Liver (tissue), 8 donors: ENCODE measurements at regions not wholly inside any gene's neighbourhood (a gene's known extent, or its start where the extent isn't known, plus 50 kb on each side); places are given as distances from the start of the nearest gene placed in this dataset.

Experiments used
- DNase-seq: peaks from one replicate; pipeline ENCODE4 v3.0.0-alpha.2; 2017; ENCODE audit warnings: low spot score
- H3K27ac ChIP-seq, 2 donors: one replicate each; pipeline ENCODE4 v1.7.0; 2013; ENCODE audit warnings: inconsistent platforms in 2 of 2, low read length in 2 of 2, control low read depth in 1 of 2, low read depth in 1 of 2, mild to moderate bottlenecking in 1 of 2
- H3K27me3 ChIP-seq, 4 donors: one replicate each; pipeline versions ENCODE4 v1.6.1 to v1.7.0; 2013; ENCODE audit warnings: low read length in 3 of 4, inconsistent platforms in 1 of 4, mild to moderate bottlenecking in 1 of 4, moderate library complexity in 1 of 4; ENCODE audit not compliant: control insufficient read depth in 4 of 4, insufficient read depth in 4 of 4
- H3K36me3 ChIP-seq, 4 donors: one replicate each; pipeline versions ENCODE4 v1.6.1 to v1.7.0; 2013; ENCODE audit warnings: low read length in 3 of 4, mild to moderate bottlenecking in 3 of 4, low read depth in 1 of 4, moderate library complexity in 1 of 4; ENCODE audit not compliant: control insufficient read depth in 4 of 4, insufficient read depth in 3 of 4
- H3K4me1 ChIP-seq, 4 donors: one replicate each; pipeline versions ENCODE4 v1.6.1 to v1.7.0; 2013; ENCODE audit warnings: low read length in 3 of 4, mild to moderate bottlenecking in 3 of 4, moderate library complexity in 1 of 4; ENCODE audit not compliant: control insufficient read depth in 4 of 4, insufficient read depth in 4 of 4
- H3K4me3 ChIP-seq, 3 donors: one replicate each; pipeline versions ENCODE4 v1.6.1 to v1.7.0; 2013; ENCODE audit warnings: low read length in 3 of 3, control low read depth in 1 of 3, low read depth in 1 of 3, mild to moderate bottlenecking in 1 of 3
- H3K9ac ChIP-seq, 2 donors: one replicate each; pipeline ENCODE4 v1.7.0; 2013; ENCODE audit warnings: low read length in 2 of 2, mild to moderate bottlenecking in 2 of 2, moderate library complexity in 2 of 2, control low read depth in 1 of 2, low read depth in 1 of 2
- H3K9me3 ChIP-seq, 4 donors: one replicate each; pipeline versions ENCODE4 v1.6.1 to v1.7.0; 2013; ENCODE audit warnings: low read length in 3 of 4; ENCODE audit not compliant: control insufficient read depth in 4 of 4
- GABPA ChIP-seq, 2 donors: IDR thresholded peaks in 1 of 2; conservative IDR thresholded peaks in 1 of 2; 2 replicates each; pipeline ENCODE4 v1.6.1; 2016; ENCODE audit warnings: antibody characterized with exemption in 2 of 2, mild to moderate bottlenecking in 1 of 2, moderate library complexity in 1 of 2
- HNF4A ChIP-seq, 2 donors: conservative IDR thresholded peaks; 2 replicates each; pipeline ENCODE4 v1.6.1; 2016; ENCODE audit warnings: antibody characterized with exemption in 2 of 2, mild to moderate bottlenecking in 2 of 2
- HNF4G ChIP-seq: IDR thresholded peaks from 2 replicates; pipeline ENCODE4 v1.6.1; 2016; ENCODE audit warnings: antibody characterized with exemption
- NR2F2 ChIP-seq: IDR thresholded peaks from 2 replicates; pipeline ENCODE4 v1.6.1; 2016; ENCODE audit warnings: antibody characterized with exemption
- RAD21 ChIP-seq, 2 donors: IDR thresholded peaks; 2 replicates each; pipeline ENCODE4 v1.6.1; 2016; ENCODE audit warnings: antibody characterized with exemption in 2 of 2, mild to moderate bottlenecking in 2 of 2
- RXRA ChIP-seq, 2 donors: IDR thresholded peaks; 2 replicates each; pipeline ENCODE4 v1.6.1; 2017 to 2018; ENCODE audit warnings: antibody characterized with exemption in 2 of 2, mild to moderate bottlenecking in 1 of 2
- TAF1 ChIP-seq: conservative IDR thresholded peaks from 2 replicates; pipeline ENCODE4 v1.6.1; 2016; ENCODE audit warnings: antibody characterized with exemption, mild to moderate bottlenecking
- WGBS: extraction: QIAGEN DNeasy Blood & Tissue Kit; methylation state at CpG from one replicate; pipeline ENCODE4 v1.1.7; 2013; 5-methylcytosine and 5-hydroxymethylcytosine counted together
- TF ChIP-seq, protein P1 (sequence below): IDR thresholded peaks from 2 replicates; pipeline ENCODE4 v1.6.1; 2016; ENCODE audit warnings: antibody characterized with exemption, mild to moderate bottlenecking
- TF ChIP-seq, protein P2 (sequence below): fragments of 150-350 bp; IDR thresholded peaks from 2 replicates; pipeline ENCODE4 v1.5.1; 2017; ENCODE audit warnings: improper control_type of control experiment, low read depth, low read length; ENCODE audit not compliant: missing input control
- TF ChIP-seq, protein P3 (sequence below): IDR thresholded peaks from 2 replicates; pipeline ENCODE4 v1.6.1; 2016; ENCODE audit warnings: antibody characterized with exemption
- TF ChIP-seq, protein P4 (sequence below): IDR thresholded peaks from 2 replicates; pipeline ENCODE4 v1.6.1; 2016; ENCODE audit warnings: antibody characterized with exemption
- TF ChIP-seq, protein P5 (sequence below): IDR thresholded peaks from 2 replicates; pipeline ENCODE4 v1.6.1; 2016; ENCODE audit warnings: antibody characterized with exemption
- donor health status: healthy.
- donor health status: healthy.
- donor health status: healthy.
- donor health status: healthy.
- donor health status: healthy.

DNA sequence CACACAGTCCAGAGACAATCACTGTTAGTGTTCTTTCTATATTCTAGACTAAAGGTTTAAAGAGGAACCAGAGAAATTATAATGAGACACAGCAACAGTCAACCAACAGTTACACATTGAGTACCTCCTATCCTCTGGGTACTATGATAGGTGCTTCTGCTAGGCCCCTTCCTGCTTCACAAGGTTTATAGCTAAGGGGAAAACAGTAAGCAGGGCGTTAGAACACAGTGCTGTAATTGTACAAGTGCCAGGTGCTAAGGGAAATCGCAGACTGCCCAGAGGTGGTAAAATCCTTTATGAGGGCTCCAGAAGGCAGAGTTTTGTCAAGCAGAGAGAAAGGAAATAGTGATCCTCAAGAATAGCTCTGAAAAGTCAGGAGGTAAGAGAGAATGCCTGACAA is 297.2 kb upstream of the FAT3 start:
- Histone ChIP-seq H3K9me3 (no peaks in the 10 kb centered on the region), H3K27me3 (no peaks in the 10 kb centered on the region), H3K4me3 (no peak overlapping the region), H3K36me3 (no peaks in the 10 kb centered on the region), H3K4me1 (peaks cover 0 to 6% (median 5%) of the 10 kb centered on the region in 4 donors), H3K9ac (no peak overlapping the region), H3K27ac (no peak overlapping the region)
- WGBS: 76% methylated on average over 2 of the region's 2 CpGs
- TF ChIP-seq, protein P1, sequence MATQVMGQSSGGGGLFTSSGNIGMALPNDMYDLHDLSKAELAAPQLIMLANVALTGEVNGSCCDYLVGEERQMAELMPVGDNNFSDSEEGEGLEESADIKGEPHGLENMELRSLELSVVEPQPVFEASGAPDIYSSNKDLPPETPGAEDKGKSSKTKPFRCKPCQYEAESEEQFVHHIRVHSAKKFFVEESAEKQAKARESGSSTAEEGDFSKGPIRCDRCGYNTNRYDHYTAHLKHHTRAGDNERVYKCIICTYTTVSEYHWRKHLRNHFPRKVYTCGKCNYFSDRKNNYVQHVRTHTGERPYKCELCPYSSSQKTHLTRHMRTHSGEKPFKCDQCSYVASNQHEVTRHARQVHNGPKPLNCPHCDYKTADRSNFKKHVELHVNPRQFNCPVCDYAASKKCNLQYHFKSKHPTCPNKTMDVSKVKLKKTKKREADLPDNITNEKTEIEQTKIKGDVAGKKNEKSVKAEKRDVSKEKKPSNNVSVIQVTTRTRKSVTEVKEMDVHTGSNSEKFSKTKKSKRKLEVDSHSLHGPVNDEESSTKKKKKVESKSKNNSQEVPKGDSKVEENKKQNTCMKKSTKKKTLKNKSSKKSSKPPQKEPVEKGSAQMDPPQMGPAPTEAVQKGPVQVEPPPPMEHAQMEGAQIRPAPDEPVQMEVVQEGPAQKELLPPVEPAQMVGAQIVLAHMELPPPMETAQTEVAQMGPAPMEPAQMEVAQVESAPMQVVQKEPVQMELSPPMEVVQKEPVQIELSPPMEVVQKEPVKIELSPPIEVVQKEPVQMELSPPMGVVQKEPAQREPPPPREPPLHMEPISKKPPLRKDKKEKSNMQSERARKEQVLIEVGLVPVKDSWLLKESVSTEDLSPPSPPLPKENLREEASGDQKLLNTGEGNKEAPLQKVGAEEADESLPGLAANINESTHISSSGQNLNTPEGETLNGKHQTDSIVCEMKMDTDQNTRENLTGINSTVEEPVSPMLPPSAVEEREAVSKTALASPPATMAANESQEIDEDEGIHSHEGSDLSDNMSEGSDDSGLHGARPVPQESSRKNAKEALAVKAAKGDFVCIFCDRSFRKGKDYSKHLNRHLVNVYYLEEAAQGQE: no peak
- TF ChIP-seq, protein P2, sequence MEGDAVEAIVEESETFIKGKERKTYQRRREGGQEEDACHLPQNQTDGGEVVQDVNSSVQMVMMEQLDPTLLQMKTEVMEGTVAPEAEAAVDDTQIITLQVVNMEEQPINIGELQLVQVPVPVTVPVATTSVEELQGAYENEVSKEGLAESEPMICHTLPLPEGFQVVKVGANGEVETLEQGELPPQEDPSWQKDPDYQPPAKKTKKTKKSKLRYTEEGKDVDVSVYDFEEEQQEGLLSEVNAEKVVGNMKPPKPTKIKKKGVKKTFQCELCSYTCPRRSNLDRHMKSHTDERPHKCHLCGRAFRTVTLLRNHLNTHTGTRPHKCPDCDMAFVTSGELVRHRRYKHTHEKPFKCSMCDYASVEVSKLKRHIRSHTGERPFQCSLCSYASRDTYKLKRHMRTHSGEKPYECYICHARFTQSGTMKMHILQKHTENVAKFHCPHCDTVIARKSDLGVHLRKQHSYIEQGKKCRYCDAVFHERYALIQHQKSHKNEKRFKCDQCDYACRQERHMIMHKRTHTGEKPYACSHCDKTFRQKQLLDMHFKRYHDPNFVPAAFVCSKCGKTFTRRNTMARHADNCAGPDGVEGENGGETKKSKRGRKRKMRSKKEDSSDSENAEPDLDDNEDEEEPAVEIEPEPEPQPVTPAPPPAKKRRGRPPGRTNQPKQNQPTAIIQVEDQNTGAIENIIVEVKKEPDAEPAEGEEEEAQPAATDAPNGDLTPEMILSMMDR: no peak
- TF ChIP-seq, protein P3, sequence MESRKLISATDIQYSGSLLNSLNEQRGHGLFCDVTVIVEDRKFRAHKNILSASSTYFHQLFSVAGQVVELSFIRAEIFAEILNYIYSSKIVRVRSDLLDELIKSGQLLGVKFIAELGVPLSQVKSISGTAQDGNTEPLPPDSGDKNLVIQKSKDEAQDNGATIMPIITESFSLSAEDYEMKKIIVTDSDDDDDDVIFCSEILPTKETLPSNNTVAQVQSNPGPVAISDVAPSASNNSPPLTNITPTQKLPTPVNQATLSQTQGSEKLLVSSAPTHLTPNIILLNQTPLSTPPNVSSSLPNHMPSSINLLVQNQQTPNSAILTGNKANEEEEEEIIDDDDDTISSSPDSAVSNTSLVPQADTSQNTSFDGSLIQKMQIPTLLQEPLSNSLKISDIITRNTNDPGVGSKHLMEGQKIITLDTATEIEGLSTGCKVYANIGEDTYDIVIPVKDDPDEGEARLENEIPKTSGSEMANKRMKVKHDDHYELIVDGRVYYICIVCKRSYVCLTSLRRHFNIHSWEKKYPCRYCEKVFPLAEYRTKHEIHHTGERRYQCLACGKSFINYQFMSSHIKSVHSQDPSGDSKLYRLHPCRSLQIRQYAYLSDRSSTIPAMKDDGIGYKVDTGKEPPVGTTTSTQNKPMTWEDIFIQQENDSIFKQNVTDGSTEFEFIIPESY: no peak
- TF ChIP-seq HNF4A (conservative IDR thresholded peaks at IDR 0.05) (no peak), GABPA (IDR thresholded peaks at IDR 0.05 in 1 of 2, conservative IDR thresholded peaks at IDR 0.05 in 1 of 2) (no peak), TAF1 (no peak)
- no peak for DNase-seq

DNA sequence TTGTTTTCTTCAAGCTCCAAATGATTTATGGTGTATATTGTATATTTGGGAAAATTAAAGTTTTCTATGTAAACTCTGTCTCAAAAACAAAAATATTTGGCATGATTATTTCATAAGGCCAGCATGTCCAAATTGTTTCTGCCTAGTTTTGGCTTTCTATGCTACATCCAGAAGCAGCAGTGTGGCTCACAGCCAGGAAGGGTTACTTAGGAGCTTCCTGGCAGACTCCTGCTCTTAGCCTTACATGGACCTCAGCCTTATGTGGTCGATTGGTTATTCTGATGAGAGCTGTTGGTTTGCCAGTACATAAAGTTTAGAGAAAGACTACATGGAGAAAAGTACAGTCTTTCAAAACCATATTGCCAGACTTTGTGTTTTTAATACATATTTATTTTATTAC is 297.7 kb upstream of the FAT3 start:
- no peak for DNase-seq
- Histone ChIP-seq H3K27ac (no peak overlapping the region), H3K4me3 (no peak overlapping the region), H3K36me3 (no peaks in the 10 kb centered on the region), H3K9ac (no peak overlapping the region), H3K4me1 (peaks cover 0 to 2% (median under 1%) of the 10 kb centered on the region in 4 donors), H3K27me3 (no peaks in the 10 kb centered on the region), H3K9me3 (no peaks in the 10 kb centered on the region)
- 79% methylated on average over 1 of the region's 1 CpG for WGBS
- TF ChIP-seq, protein P2: no peak
- peak; percentile 12 for TF ChIP-seq NR2F2
- TF ChIP-seq GABPA (IDR thresholded peaks at IDR 0.05 in 1 of 2, conservative IDR thresholded peaks at IDR 0.05 in 1 of 2): no peak
- peak in 1 of 2 donors; percentile 25 for TF ChIP-seq RXRA (IDR thresholded peaks at IDR 0.05)
- TF ChIP-seq, protein P4, sequence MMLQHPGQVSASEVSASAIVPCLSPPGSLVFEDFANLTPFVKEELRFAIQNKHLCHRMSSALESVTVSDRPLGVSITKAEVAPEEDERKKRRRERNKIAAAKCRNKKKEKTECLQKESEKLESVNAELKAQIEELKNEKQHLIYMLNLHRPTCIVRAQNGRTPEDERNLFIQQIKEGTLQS: no peak
- no peak for TF ChIP-seq TAF1
- no peak for TF ChIP-seq HNF4G
- no peak for TF ChIP-seq RAD21 (IDR thresholded peaks at IDR 0.05)
- TF ChIP-seq, protein P5, sequence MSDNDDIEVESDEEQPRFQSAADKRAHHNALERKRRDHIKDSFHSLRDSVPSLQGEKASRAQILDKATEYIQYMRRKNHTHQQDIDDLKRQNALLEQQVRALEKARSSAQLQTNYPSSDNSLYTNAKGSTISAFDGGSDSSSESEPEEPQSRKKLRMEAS: no peak
- TF ChIP-seq, protein P3: no peak
